ENCODE measurements at regions not wholly inside any gene's neighbourhood (a gene's known extent, or its start where the extent isn't known, plus 50 kb on each side); places are given as distances from the start of the nearest gene placed in this dataset.

DNA sequence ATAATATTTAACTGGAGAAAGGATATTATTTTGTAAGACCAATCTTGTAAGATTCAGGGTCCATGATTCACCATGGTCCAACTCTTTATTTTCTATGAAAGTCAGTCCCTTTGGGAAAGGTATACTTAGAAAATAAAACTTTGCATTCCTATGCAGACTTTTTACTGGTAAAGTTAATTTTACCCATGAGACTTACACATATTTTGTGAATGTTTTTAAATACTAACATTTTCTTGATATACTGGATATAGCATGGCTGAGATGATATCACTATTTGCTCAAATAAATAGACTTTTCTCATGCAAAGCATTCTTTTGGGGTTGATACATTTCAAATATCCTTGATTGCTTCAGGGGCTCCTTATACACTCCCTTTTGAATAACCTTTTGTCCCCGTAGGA is 512.1 kb downstream of the MAN2A1 start:
- no peak for TF ChIP-seq POLR2A (IDR thresholded peaks at IDR 0.05)
- no peak for TF ChIP-seq CTCF (IDR thresholded peaks at IDR 0.05)
- TF ChIP-seq POLR2AphosphoS5 (IDR thresholded peaks at IDR 0.05; ENCODE audit: insufficient read depth in 1 of 2, low read depth in 1 of 2) = no peak
